ENCODE measurements at regions not wholly inside any gene's neighbourhood (a gene's known extent, or its start where the extent isn't known, plus 50 kb on each side); places are given as distances from the start of the nearest gene placed in this dataset.
"Not testable (repeated sequence)": the region's sequence is repeated elsewhere in the genome, so short reads cannot be mapped to it uniquely, and the experiment has no call there.

GRCh38 chr14:40685764-40686163, 920.9 kb upstream of the LRFN5 start:
- WGBS, 5 donors: 78 to 89% (median 86%) methylated on average over 1 of the region's 1 CpG

DNA sequence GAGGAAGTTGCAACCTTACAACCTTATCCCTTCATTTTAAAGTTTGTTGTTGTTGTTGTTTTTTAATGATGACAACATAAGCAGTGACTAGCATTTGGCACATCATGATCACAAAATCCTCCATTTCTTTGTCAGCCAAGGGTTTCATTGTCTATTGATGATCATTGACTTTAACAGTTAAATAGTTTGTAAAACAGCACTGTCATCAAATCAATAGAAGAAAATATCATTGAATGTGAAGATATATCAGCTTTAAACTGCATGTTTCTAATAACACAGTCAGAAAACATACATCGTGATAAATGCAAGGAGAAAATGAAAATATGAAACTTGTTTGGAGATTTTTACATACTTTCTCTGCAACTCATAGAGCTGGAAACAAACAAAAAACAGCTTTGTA, 922.3 kb upstream of the LRFN5 start:
- Histone ChIP-seq H3K27me3 (no peaks in the 10 kb centered on the region), H3K27ac (no peak overlapping the region), H3K36me3 (no peaks in the 10 kb centered on the region), H3K9me3 (peaks cover 0 to 7% (median 0%) of the 10 kb centered on the region in 4 donors), H3K4me3 (no peak overlapping the region), H3K4me1 (no peaks in the 10 kb centered on the region)
- WGBS, 5 donors: 75 to 94% (median 90%) methylated on average over 1 of the region's 1 CpG
- intact Hi-C loops (cut with DNase I; ENCODE audit: low total_unique reads): no loop called here
- no peak for DNase-seq
- TF ChIP-seq POLR2AphosphoS5 (IDR thresholded peaks at IDR 0.05): no peak
- TF ChIP-seq CTCF (IDR thresholded peaks at IDR 0.05): no peak
- TF ChIP-seq EP300 (IDR thresholded peaks at IDR 0.05): no peak
- TF ChIP-seq POLR2A (IDR thresholded peaks at IDR 0.05): no peak

More at GRCh38 chr14:40685764-40686163, 920.9 kb upstream of the LRFN5 start:
- TF ChIP-seq EP300 (IDR thresholded peaks at IDR 0.05) (no peak), CTCF (IDR thresholded peaks at IDR 0.05) (no peak), POLR2A (IDR thresholded peaks at IDR 0.05) (no peak), POLR2AphosphoS5 (IDR thresholded peaks at IDR 0.05) (no peak)
- H3K9me3 ChIP-seq: peaks cover 0 to 7% (median 0%) of the 10 kb centered on the region in 4 donors
- no peak for DNase-seq
- intact Hi-C loops (cut with DNase I; ENCODE audit: low total_unique reads): no loop called here
- H3K4me3 ChIP-seq: no peak overlapping the region
- no peak overlapping the region for H3K27ac ChIP-seq
- no peaks in the 10 kb centered on the region for H3K36me3 ChIP-seq
- no peaks in the 10 kb centered on the region for H3K4me1 ChIP-seq
- no peaks in the 10 kb centered on the region for H3K27me3 ChIP-seq

DNA sequence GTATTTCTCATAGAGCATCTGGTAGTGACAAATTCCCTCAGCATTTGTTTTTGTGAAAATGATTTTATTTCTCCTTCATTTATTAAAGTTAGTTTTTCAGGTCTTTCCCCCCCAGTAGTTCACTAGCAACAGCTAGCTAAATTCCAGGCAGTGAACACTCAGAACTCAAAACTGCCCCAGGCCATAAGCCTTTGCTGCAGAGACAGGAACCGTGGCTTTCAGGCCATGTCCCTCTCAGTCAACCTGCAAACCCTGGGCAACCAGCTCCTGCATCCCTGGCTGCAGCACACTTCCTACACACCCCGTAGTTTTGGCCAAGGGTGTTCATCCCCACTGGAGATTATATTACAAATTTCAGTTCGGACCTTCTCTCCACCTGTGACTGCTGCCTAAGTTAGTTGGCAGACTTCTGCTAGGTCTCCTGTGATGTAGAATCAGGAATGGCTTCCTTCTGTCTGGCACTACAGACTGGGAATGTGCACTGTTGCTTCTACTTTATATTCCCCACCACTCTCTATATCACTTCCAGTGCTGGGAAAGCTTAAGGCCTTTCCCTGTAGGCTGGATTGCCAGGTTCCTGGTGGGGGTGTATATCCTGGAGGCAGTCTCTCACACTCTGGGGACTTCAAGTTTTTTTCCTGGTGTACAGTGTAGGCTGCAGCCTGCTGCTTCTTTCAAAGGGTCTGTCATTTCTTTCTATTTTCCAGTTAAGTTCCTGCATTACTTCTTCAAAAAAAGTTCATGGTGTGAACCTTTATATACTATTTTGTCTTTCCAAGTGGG, 924.4 kb upstream of the LRFN5 start:
- no peak overlapping the region for H3K27ac ChIP-seq
- WGBS, 5 donors: 59 to 84% (median 65%) methylated on average over 3 of the region's 3 CpGs
- H3K27me3 ChIP-seq: no peaks in the 10 kb centered on the region
- H3K4me1 ChIP-seq: no peaks in the 10 kb centered on the region
- intact Hi-C loops (cut with DNase I; ENCODE audit: low total_unique reads): no loop called here
- DNase-seq: no peak
- peaks cover 0 to 7% (median 0%) of the 10 kb centered on the region in 4 donors for H3K9me3 ChIP-seq
- H3K36me3 ChIP-seq: no peaks in the 10 kb centered on the region
- TF ChIP-seq POLR2AphosphoS5 (IDR thresholded peaks at IDR 0.05): no peak
- no peak for TF ChIP-seq POLR2A (IDR thresholded peaks at IDR 0.05)
- no peak for TF ChIP-seq CTCF (IDR thresholded peaks at IDR 0.05)
- TF ChIP-seq EP300 (IDR thresholded peaks at IDR 0.05): no peak
- no peak overlapping the region for H3K4me3 ChIP-seq

DNA sequence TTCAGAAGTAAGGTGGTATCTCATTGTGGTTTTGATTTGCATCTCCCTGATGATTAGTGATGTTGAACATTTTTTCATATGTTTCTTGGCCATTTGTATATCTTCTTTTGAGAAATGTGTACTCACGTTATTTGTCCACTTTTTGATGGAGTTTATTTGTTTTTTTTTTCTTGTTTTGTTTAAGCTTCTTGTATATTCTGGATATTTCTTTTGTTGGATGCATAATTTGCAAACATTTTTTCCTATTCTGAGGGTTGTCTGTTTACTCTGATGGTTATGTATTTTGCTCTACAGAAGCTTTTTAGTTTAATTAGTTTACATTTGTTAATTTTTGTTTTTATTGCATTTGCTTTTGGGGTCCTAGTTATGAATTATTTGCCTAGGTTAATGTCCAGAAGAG, 927.4 kb upstream of the LRFN5 start:
- Histone ChIP-seq H3K27ac (no peak overlapping the region), H3K27me3 (no peaks in the 10 kb centered on the region), H3K9me3 (peaks cover 0 to 12% (median 0%) of the 10 kb centered on the region in 4 donors), H3K4me3 (no peak overlapping the region), H3K4me1 (no peaks in the 10 kb centered on the region), H3K36me3 (no peaks in the 10 kb centered on the region)
- intact Hi-C loops (cut with DNase I; ENCODE audit: low total_unique reads): no loop called here
- DNase-seq: no peak
- TF ChIP-seq EP300 (IDR thresholded peaks at IDR 0.05) (no peak), CTCF (IDR thresholded peaks at IDR 0.05) (no peak), POLR2A (IDR thresholded peaks at IDR 0.05) (no peak), POLR2AphosphoS5 (IDR thresholded peaks at IDR 0.05) (no peak)
- WGBS, 5 donors: 76 to 89% (median 86%) methylated on average over 1 of the region's 1 CpG

DNA sequence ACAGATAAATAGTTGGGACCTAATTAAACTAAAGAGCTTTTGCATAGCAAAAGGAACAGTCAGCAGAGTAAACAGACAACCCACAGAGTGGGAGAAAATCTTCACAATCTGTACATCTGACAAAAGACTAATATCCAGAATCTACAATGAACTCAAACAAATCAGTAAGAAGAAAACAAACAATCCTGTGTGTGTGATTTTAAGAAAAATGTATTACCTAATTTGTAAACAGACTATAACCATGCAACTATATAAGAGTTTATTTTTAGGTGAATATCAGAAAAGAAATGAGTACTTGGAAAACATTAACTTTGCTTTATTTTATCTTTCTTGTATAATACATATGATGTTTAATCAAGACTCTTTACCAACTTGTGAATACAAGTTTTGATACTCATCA, 929.5 kb upstream of the LRFN5 start:
- intact Hi-C loops (cut with DNase I; ENCODE audit: low total_unique reads); H3K4me3 ChIP-seq; H3K27me3 ChIP-seq; H3K27ac ChIP-seq; H3K4me1 ChIP-seq; H3K36me3 ChIP-seq; DNase-seq; H3K9me3 ChIP-seq: not testable (repeated sequence)

All from stomach (tissue), 8 donors.